Muscle layer of duodenum (tissue), 2 donors: ENCODE measurements at regions not wholly inside any gene's neighbourhood (a gene's known extent, or its start where the extent isn't known, plus 50 kb on each side); places are given as distances from the start of the nearest gene placed in this dataset.

ENCODE experiments used
- H3K27ac ChIP-seq: one replicate; pipeline ENCODE4 v1.7.0; 2013; ENCODE audit warnings: mild to moderate bottlenecking, low read length
- H3K27me3 ChIP-seq: one replicate; pipeline ENCODE4 v1.7.0; 2013; ENCODE audit warnings: low read depth, mild to moderate bottlenecking, control low read depth, low read length
- H3K36me3 ChIP-seq, 2 donors: one replicate each; pipeline ENCODE4 v1.7.0; 2013; ENCODE audit warnings: low read length in 2 of 2, control low read depth in 1 of 2, mild to moderate bottlenecking in 1 of 2; ENCODE audit not compliant: insufficient read depth in 2 of 2, control insufficient read depth in 1 of 2
- H3K4me1 ChIP-seq, 2 donors: one replicate each; pipeline ENCODE4 v1.7.0; 2013; ENCODE audit warnings: low read length in 2 of 2, mild to moderate bottlenecking in 2 of 2, control low read depth in 1 of 2, moderate library complexity in 1 of 2; ENCODE audit not compliant: insufficient read depth in 2 of 2, control insufficient read depth in 1 of 2
- H3K4me3 ChIP-seq, 2 donors: one replicate each; pipeline ENCODE4 v1.7.0; 2013; ENCODE audit warnings: low read length in 2 of 2, low read depth in 1 of 2, mild to moderate bottlenecking in 1 of 2
- H3K9me3 ChIP-seq, 2 donors: one replicate each; pipeline ENCODE4 v1.7.0; 2013; ENCODE audit warnings: low read length in 2 of 2, control low read depth in 1 of 2, mild to moderate bottlenecking in 1 of 2; ENCODE audit not compliant: control insufficient read depth in 1 of 2
- donor health status: healthy.

GRCh38 chr9:126228111-126228780, 98.4 kb upstream of the MVB12B start:
- no peaks in the 10 kb centered on the region for H3K27me3 ChIP-seq
- H3K9me3 ChIP-seq = no peaks in the 10 kb centered on the region
- no peak overlapping the region for H3K27ac ChIP-seq

DNA sequence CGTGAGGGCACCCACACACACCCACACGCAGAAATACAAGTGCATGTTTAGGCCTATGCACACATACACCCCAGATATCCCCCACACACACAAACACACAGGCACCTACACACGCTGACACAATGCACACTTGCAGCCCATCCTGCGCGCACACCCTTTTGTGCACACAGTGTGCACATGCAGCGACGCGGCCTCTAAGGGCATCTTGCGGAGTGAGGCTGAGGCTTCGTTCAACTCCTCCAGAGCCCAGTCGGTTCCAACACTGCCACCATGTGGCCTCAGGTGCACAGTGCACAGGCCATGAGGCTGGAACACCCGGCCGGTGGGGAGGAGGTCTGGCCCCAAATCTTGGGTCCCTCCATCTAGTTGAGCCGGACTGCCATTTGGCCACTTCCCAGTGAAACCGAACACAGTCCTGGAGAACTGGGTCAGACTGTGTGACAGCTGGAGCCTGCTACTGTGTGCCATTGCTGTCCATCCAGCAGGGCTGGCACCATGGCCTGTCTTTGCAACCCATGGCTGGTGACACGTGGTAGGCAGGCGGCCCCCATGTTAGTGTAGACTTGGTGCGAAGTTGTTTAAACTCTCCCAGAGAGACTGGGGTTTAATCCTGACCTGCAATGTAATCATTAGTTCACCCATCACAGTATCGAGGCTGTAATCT, 97.7 kb upstream of the MVB12B start:
- Histone ChIP-seq H3K27me3 (no peaks in the 10 kb centered on the region), H3K4me3 (no peak overlapping the region), H3K27ac (no peak overlapping the region), H3K4me1 (peaks cover 0 to 6% of the 10 kb centered on the region in 2 donors), H3K9me3 (no peaks in the 10 kb centered on the region), H3K36me3 (no peaks in the 10 kb centered on the region)

More at GRCh38 chr9:126228111-126228780, 98.4 kb upstream of the MVB12B start:
- H3K36me3 ChIP-seq = no peaks in the 10 kb centered on the region
- peaks cover 0 to 6% of the 10 kb centered on the region in 2 donors for H3K4me1 ChIP-seq
- H3K4me3 ChIP-seq = no peak overlapping the region

GRCh38 chr9:126229501-126229900, 97.1 kb upstream of the MVB12B start:
- Histone ChIP-seq H3K36me3 (no peaks in the 10 kb centered on the region), H3K27ac (no peak overlapping the region), H3K4me3 (no peak overlapping the region), H3K9me3 (no peaks in the 10 kb centered on the region), H3K27me3 (no peaks in the 10 kb centered on the region), H3K4me1 (peaks cover 0 to 6% of the 10 kb centered on the region in 2 donors)

GRCh38 chr9:126230692-126231091, 95.9 kb upstream of the MVB12B start:
- Histone ChIP-seq H3K4me1 (peaks cover 0 to 6% of the 10 kb centered on the region in 2 donors), H3K27me3 (no peaks in the 10 kb centered on the region), H3K27ac (no peak overlapping the region), H3K36me3 (no peaks in the 10 kb centered on the region), H3K9me3 (no peaks in the 10 kb centered on the region), H3K4me3 (no peak overlapping the region)

DNA sequence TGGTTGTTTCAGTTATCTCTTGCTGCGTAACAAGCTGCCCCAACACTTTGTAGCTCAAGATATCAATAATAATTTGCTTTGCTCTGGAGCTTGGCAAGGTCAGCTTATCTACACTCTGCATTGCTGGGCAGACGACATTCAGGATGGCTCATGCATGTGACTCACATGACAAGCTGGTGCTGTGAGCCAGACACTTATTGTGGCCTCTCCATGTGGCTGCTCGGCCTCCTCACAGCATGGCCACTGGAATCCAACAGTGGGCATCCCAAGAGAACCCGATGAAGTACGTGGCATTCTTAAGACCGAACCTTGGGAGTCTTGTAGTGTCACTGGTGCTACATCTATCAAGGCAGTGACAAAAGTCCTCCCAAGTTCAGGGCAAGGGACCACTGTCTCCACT, 94.2 kb upstream of the MVB12B start:
- Histone ChIP-seq H3K36me3 (no peaks in the 10 kb centered on the region), H3K4me3 (no peak overlapping the region), H3K9me3 (no peaks in the 10 kb centered on the region), H3K27ac (no peak overlapping the region), H3K4me1 (peaks cover 0 to 6% of the 10 kb centered on the region in 2 donors), H3K27me3 (no peaks in the 10 kb centered on the region)

DNA sequence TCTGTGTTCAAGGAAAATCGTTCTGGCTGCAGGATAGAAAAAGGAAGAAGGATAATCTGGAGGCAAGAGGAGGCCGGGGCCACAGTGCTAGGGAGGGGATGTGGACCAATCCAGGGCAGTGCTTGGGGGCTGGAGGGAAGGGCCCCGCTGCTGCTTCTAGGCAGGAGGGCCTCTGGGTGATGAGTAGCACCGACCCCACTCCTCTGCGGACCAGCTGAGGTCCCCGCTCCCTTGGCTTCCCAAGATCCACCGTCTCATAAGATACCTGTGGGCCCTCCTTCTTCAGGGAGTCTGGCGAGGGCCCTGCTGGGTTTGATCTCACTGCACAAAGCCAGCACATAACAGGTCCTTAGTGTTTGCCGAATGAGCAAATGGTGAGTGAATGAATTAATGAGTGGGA, 93.5 kb upstream of the MVB12B start:
- H3K9me3 ChIP-seq = no peaks in the 10 kb centered on the region
- H3K27me3 ChIP-seq = no peaks in the 10 kb centered on the region
- no peaks in the 10 kb centered on the region for H3K36me3 ChIP-seq
- no peak overlapping the region for H3K27ac ChIP-seq
- peaks cover 0 to 6% of the 10 kb centered on the region in 2 donors for H3K4me1 ChIP-seq
- H3K4me3 ChIP-seq = no peak overlapping the region

GRCh38 chr9:126233913-126234525, 92.6 kb upstream of the MVB12B start:
- H3K36me3 ChIP-seq = no peaks in the 10 kb centered on the region
- no peaks in the 10 kb centered on the region for H3K27me3 ChIP-seq

DNA sequence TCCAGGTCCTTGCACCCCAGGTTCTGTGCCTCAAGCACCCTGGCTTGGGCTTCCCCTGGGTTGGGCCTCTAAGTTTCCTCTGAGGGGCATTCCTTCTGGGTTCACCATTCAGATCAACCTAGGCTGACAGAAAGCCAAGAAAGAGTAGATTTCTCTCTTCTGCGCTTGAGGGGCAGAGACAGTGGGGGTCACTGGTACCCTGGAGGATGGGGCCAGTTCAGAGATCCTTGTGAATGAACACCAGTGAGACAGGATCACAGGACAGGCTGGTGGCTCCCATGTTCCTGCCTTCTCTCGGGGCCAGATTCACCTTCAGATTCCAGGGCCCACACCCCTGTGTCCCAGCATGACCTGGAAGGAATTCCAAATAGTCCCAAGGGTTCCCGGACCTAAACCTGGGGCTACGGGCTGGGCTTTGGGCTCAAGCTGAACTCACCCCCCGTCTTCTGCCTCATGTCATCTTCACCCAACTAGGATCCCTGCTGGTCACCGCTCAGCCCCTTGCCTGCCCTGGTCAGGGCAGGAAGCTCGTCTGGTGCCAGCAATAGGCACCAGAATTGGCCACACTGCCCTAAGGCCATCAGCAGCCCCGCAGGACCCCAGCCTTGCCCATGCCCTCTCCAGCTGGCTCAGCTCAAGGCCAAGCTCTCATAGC, 91.8 kb upstream of the MVB12B start:
- no peaks in the 10 kb centered on the region for H3K27me3 ChIP-seq
- no peaks in the 10 kb centered on the region for H3K36me3 ChIP-seq
- H3K4me3 ChIP-seq = no peak overlapping the region
- H3K4me1 ChIP-seq = no peaks in the 10 kb centered on the region
- H3K9me3 ChIP-seq = no peaks in the 10 kb centered on the region
- H3K27ac ChIP-seq = no peak overlapping the region

More at GRCh38 chr9:126233913-126234525, 92.6 kb upstream of the MVB12B start:
- Histone ChIP-seq H3K4me3 (no peak overlapping the region), H3K4me1 (no peaks in the 10 kb centered on the region), H3K9me3 (no peaks in the 10 kb centered on the region), H3K27ac (no peak overlapping the region)

- no peaks in the 10 kb centered on the region for H3K27me3 ChIP-seq
- H3K36me3 ChIP-seq = no peaks in the 10 kb centered on the region
- no peaks in the 10 kb centered on the region for H3K4me1 ChIP-seq
- H3K9me3 ChIP-seq = no peaks in the 10 kb centered on the region
- no peak overlapping the region for H3K27ac ChIP-seq
- H3K4me3 ChIP-seq = no peak overlapping the region
These were observed 91.0 kb upstream of the MVB12B start for GRCh38 chr9:126235336-126236243.

GRCh38 chr9:126236273-126236672, 90.4 kb upstream of the MVB12B start:
- Histone ChIP-seq H3K36me3 (no peaks in the 10 kb centered on the region), H3K9me3 (no peaks in the 10 kb centered on the region), H3K4me1 (no peaks in the 10 kb centered on the region), H3K27ac (no peak overlapping the region), H3K27me3 (no peaks in the 10 kb centered on the region), H3K4me3 (no peak overlapping the region)
